ENCODE measurements at regions not wholly inside any gene's neighbourhood (a gene's known extent, or its start where the extent isn't known, plus 50 kb on each side); places are given as distances from the start of the nearest gene placed in this dataset.

DNA sequence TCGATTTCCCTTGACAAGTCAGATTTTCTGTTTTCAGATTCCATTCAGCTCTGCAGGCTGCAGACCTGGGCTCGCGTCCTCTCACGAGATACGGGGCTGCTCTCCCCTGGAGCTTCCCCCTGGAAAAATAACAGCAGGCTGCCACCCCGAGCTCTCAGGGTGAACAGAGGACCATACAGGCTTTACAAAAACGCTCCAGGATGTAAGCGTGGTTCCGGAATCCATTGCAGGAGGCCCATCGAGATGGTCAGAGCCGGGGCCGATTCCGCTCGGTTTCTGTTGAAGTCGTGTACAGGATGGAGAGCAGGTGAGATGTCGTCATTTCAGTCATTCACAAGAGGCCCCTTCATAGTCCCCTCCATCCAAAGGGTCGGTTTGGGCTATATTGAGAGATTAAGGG, 297.7 kb upstream of the IRX4 start:
- DNase-seq, result no peak

- no peak for DNase-seq
Observed at GRCh38 chr5:2179861-2180260, 297.1 kb upstream of the IRX4 start.

DNA sequence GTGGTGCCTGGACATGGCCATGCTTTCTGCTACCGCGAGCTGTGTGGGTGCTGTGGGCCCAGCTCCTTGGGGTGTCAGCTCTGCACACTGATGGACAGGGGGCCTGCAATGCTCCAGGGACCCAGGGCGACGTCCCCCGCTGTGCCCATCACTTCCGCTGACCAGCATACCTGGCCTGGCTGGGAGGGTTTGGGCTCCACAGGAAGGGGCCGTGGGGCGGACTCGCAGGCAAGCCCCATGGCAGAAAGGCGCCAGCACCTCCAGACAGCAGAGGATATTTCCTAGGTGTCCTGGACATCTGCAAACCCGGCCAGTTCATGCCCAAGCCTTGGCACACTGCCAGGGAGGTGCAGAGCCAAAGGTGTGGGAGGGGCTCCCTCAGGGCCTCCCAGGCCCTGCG, 295.8 kb upstream of the IRX4 start:
- no peak for DNase-seq

- no peak for DNase-seq
Observed at GRCh38 chr5:2178071-2178477, 295.3 kb upstream of the IRX4 start.

GRCh38 chr5:2177244-2177643, 294.5 kb upstream of the IRX4 start:
- no peak for DNase-seq

GRCh38 chr5:2176581-2176980, 293.9 kb upstream of the IRX4 start:
- no peak for DNase-seq

DNA sequence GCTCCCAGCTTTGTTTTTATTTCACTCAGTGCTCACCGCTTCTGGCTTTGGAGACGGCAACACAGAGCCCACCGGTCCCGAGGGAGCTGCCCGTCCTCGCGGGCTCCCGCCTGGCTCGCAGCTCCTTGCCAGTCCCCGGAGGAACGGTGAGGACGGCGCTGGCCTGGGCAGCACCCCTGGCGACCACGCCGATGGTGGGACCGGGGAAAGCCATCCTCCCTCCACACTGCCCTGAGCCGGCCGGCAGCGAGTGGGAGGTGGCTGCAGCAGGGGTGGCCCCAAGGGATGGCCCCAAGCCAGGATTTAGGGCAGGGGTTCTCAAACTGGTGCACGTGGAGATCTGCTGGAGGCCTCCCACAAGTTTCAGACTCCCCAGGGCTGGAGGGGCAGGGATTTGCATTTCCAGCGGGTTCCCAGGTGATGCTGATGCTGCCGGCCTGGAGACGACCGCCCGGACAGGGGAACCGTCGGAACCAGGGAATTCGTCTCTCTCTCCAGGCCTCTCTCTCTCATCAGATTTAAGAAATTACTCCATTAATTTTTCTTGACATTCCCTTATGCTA, 293.2 kb upstream of the IRX4 start:
- no peak for DNase-seq

DNA sequence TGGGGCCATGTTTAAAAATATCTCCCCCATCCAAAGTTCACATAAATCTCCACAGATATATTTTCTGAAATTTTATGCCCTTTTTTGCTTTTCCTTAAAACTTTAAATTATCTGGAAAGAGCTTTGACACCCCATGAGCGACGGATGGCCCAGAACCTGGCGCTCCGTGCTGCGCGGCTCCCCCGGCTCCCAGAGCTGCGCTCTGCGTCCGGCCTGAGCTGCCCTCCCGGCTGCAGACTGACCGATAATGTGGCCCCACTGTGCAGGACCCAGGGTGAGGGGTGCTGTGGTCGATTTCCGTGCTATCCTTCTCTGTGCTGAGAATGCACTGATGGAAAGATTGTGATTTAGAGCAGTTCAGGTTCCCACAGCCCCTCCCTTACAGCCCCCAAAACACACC, 292.3 kb upstream of the IRX4 start:
- DNase-seq, result no peak

DNA sequence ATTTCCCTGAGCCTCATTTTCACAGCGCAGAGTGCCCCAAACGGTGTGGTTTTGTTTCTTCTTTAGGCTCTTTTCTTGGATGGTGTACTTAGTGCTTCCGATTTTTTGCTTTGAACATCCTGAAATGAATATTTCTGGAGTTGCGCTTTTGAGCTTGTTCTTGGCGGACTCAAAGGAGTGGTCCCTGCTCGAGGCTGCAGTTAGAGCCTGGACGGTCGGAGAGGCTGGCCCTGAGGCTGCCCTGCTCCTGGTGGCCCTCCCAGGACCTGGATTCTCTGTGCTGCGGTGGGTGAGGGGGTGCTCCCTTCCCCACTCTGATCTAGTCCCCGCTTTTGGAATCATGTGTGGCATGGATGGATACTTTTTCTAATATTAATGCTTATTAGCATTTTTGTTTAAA, 291.8 kb upstream of the IRX4 start:
- no peak for DNase-seq

GRCh38 chr5:2173151-2173834, 290.6 kb upstream of the IRX4 start:
- DNase-seq, result no peak

DNA sequence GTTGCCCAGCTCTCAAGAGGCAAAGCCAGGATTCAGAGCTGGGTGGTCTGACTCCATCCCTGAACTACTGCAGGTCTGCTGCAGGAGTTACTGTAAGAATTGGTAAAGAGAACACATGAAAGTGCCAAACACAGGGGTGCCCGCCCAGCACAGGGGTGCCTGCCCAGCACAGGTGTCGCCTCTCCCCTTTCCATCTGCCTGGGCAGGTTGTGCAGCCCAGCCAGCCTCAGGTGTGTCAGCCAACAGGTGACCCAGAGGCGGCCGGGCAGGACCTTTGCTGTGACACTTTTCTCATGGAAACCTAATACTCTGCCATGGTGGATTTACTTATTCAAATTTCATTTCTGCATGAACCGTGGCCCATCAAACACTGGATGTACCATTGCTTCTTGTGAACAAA, 289.7 kb upstream of the IRX4 start:
- no peak for DNase-seq

DNA sequence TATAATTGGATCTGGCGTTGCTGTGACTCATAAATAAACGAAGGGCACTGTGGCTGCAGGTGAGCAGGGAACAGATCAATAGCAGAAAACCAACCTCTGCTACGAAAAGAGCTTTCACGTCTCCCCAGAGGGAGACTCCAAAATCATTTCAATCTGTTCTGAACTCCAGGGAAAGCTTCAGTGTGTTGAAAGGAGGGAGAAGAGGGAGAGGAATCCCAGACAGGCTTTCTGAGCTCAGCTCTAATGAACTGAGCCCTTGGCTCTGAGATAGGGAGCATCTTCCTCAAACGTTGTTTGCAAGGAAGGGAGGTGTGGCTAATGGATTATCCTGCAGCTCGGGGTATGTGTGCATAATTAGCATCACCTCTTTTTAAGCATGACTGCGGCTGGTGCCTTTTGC, 288.0 kb upstream of the IRX4 start:
- no peak for DNase-seq

DNA sequence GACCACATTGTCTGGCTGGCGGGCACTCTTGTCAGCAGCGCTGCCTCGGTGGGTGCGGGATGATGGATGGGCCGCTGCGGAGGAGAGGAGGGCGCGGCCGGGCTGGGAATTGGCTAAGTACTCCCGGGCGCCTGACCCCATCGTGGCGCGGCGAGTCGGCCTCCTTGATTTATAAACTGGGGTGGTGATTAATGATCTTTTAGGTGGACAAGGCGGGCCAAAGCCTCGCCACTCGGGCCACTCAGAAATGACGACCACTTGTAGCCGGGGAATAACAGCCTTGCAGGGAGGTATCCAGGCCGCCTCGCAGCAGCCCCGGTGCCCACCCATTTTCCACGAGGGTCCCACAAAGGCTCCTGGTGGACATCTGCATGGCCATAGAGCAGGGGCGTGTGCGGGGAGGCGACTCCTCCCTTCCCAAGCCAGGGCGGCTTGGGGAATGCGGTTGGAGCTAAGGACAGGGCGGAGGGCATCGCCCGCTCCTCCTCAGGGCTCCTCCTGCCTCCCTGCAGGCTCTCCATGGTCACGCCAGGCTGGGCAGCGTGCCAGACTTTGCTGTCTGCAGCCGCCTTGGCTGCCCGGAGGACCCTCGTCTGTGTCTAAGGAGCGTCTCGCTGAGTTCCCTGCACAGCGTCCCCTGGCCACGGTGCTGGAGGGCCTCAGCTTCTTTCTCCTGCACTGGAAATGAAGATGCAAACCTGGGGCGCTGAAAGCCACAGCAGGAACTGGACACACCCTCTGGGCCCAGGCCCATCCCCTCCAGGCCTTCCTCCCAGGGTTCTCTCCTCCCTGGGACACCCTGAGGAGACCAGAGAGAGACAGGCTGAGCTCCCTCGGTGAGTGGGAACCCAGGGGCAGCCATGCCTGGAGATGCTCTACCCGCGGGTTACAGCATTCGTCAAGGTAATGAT, 287.4 kb upstream of the IRX4 start:
- DNase-seq, result no peak

DNA sequence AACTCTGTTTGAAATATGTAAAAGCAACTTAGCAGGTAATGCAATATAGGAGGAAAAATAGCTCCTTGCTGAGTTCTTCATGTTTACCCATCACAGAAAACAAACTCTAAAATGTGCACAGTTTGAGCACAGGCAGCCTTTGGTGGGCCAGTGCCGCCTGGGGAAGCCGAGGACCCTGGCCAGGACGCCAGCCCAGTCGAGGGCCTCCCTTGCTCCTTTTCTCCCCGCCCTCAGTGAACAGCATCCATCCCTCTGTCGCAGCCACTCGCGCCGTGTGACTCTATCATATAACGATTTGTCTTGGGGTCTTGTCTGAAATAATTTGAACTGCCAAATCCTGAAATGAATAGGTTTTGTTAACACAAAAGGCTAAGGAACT, 286.7 kb upstream of the IRX4 start:
- no peak for DNase-seq

GRCh38 chr5:2168601-2169429, 286.1 kb upstream of the IRX4 start:
- DNase-seq, result no peak

DNA sequence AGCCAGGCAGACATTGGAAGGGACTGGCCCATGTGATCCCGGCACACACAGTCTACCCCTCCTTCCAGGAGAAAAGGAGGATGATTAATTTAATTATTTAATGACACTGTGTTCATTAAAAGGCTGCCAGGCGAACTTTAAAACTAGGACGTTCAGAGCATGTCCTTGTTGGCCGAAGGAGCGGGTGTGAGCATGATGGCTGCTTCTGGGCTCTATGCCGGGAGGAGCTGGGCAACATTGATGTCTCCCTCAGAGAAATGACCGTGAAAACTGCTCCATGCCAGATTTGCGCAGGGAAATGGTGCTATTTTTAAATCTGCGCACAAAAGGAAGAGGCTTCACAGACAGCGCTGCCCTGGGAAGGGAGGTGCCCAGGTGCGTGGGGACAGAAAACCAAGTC, 284.9 kb upstream of the IRX4 start:
- DNase-seq, result no peak

GRCh38 chr5:2166979-2167377, 284.3 kb upstream of the IRX4 start:
- no peak for DNase-seq

- no peak for DNase-seq
Observed at GRCh38 chr5:2166306-2166978, 283.7 kb upstream of the IRX4 start.

DNA sequence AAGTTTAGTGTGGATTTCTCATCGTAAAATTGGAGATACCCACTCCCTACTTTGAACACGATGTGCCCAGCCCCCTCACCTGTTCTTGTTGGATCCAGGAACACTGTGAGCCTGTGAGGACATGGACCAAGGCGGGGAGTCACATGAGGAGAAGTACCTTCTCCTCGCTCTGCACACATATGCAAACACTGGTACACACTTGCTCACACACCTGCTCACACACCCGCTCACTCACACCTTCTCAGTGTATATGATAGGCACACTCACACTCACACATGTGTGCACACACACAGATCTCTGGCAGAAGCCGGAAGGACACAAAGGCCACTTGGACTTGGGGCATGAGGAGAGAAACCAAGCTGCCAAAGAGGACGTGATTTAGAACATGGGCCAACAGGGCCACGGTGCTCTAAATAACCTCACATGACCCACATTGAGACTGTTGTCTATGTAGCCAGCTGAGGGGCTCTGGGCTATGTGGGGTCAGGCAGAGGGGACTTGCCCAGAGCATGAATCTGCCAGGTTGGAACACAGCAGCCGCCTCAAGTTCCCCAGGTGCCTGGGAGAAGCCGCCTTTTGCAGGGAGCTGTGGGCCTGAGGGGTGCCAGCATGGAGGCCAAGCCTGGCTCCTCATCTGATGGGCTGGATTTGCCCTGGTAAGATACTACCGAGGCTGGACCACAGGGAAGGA, 283.0 kb upstream of the IRX4 start:
- no peak for DNase-seq

GRCh38 chr5:2165203-2165602, 282.5 kb upstream of the IRX4 start:
- DNase-seq, result no peak

- DNase-seq, result no peak
Observed at GRCh38 chr5:2164586-2164985, 281.9 kb upstream of the IRX4 start.

DNA sequence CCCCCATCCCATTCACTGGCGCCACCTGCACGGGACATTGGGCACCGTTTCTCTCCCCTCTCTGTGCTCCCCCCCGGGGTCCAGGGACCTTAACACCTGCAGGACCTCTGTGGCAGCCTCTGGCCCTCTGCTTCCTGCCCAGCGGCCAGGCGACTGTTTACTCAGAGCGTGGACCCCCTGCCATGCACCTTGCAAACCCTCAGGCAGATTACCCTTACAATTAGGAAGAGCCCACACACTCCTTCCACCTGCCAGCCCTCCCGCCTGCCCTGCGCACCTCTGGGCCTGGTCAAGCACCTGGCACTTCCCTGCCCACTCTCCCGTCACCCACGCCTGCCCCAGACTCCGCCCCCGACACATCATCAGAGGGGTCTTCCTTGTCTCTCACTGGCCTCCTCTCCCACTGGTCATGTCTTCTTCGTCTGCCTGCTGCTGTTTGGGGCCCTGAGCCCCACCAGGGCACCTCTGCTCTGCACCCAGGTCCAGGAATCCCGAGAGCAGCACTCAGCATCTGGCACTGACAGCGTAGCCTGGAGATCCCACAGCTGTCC, 281.3 kb upstream of the IRX4 start:
- DNase-seq, result no peak

Measured in CD4-positive, alpha-beta T cell treated with Interleukin-17A for 4 hours (primary cell).